ENCODE measurements at regions not wholly inside any gene's neighbourhood (a gene's known extent, or its start where the extent isn't known, plus 50 kb on each side); places are given as distances from the start of the nearest gene placed in this dataset.

DNA sequence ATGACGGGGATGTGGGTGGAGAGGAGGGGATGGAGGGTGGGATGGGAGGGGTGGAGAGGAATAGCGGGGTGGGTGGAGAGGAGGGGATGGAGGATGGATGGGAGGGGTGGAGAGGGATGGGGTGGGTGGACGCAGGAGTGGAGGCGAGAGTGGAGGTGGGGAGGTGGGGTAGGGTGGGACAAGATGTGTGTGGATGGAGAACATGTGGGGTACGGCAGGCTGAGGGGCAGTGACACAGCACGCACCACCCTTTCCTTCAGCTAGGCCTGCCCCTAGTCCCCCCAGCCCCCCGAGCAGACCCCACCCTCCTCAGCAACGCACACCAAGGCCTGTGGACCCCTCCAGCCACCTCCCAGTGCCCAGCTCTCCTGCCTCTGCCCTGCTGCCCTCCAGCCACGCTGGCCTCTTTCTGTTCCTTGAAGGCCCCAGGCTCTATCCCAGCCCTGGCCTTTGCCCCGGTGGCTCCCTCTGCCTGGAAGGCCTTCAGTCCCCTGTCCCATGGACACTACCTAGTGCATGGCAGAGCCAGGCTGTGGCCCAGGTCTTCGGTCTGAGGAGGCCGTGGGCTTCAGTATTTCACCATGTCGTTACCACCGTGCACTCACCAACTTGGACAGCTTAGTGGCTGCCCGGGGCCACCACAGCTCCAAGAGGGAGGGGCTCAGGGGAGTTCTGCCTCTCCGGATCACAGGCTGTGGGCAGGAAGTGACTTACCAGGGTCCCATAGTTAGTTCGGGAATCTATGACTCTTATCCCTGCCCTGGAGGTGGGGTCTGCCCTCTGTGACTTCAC lies 78.4 kb upstream of the PMEPA1 start:
- H3K4me3 ChIP-seq (replicated peaks in 1 of 3; ENCODE audit: insufficient read depth in 1 of 3, low read depth in 1 of 3, low read length in 3 of 3) = no peak overlapping the region
- H3K4me2 ChIP-seq (ENCODE audit: insufficient read depth, low read length) = no peak overlapping the region
- ChIA-PET CTCF (no interaction called here), POLR2A (no interaction called here)
- FAIRE-seq = no peak
- no peaks in the 10 kb centered on the region for H3K9me1 ChIP-seq (replicated peaks; ENCODE audit: control insufficient read depth, extremely low read depth, insufficient read depth, low read length)
- TF ChIP-seq JUN (IDR thresholded peaks at IDR 0.05; ENCODE audit: borderline replicate concordance, insufficient read depth, insufficient read length, low read depth) = no peak
- no peak for TF ChIP-seq MYC (IDR thresholded peaks at IDR 0.05; ENCODE audit: low read depth, low read length)
- no peak for TF ChIP-seq POLR2A (IDR thresholded peaks at IDR 0.05; ENCODE audit: low read depth, low read length)
- no peak for TF ChIP-seq GATA2 (IDR thresholded peaks at IDR 0.05; ENCODE audit: insufficient read depth, insufficient read length, low read depth, low read length)
- TF ChIP-seq, protein P1, sequence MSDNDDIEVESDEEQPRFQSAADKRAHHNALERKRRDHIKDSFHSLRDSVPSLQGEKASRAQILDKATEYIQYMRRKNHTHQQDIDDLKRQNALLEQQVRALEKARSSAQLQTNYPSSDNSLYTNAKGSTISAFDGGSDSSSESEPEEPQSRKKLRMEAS (IDR thresholded peaks at IDR 0.05; ENCODE audit: insufficient read depth, insufficient read length) = no peak
- TF ChIP-seq, protein P2, sequence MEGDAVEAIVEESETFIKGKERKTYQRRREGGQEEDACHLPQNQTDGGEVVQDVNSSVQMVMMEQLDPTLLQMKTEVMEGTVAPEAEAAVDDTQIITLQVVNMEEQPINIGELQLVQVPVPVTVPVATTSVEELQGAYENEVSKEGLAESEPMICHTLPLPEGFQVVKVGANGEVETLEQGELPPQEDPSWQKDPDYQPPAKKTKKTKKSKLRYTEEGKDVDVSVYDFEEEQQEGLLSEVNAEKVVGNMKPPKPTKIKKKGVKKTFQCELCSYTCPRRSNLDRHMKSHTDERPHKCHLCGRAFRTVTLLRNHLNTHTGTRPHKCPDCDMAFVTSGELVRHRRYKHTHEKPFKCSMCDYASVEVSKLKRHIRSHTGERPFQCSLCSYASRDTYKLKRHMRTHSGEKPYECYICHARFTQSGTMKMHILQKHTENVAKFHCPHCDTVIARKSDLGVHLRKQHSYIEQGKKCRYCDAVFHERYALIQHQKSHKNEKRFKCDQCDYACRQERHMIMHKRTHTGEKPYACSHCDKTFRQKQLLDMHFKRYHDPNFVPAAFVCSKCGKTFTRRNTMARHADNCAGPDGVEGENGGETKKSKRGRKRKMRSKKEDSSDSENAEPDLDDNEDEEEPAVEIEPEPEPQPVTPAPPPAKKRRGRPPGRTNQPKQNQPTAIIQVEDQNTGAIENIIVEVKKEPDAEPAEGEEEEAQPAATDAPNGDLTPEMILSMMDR (IDR thresholded peaks at IDR 0.05; ENCODE audit: extremely low read depth in 1 of 2, insufficient read depth in 1 of 2, low read depth in 1 of 2, low read length in 2 of 2) = no peak
- TF ChIP-seq EZH2 (IDR thresholded peaks at IDR 0.05; ENCODE audit: borderline replicate concordance, low read depth, low read length, severe bottlenecking) = no peak
- no peak for TF ChIP-seq POLR2AphosphoS5 (IDR thresholded peaks at IDR 0.05; ENCODE audit: insufficient read depth, low read depth, low read length)
- TF ChIP-seq FOS (IDR thresholded peaks at IDR 0.05; ENCODE audit: borderline replicate concordance, insufficient read depth, low read length) = no peak
- no peaks in the 10 kb centered on the region for H3K4me1 ChIP-seq (ENCODE audit: control insufficient read depth, extremely low read depth, insufficient read depth, low read length)
- BruUV-seq (replicated peaks) = no TSS peak
- dilution Hi-C loops (cut with MboI; ENCODE audit: extremely low pct_ligation_motif_present, low sequenced_read_pairs) = no loop called here
- no peak overlapping the region for H3K27ac ChIP-seq (ENCODE audit: insufficient read depth, low read depth, low read length)
- H4K20me1 ChIP-seq (replicated peaks; ENCODE audit: control insufficient read depth, extremely low read depth, insufficient read depth, low read length) = no peaks in the 10 kb centered on the region
- no peak overlapping the region for H2AFZ ChIP-seq (ENCODE audit: low read depth, low read length)
- no peaks in the 10 kb centered on the region for H3K27me3 ChIP-seq (ENCODE audit: control insufficient read depth in 2 of 2, insufficient read depth in 2 of 2, low read length in 2 of 2)
- H3K9me3 ChIP-seq (replicated peaks; ENCODE audit: control insufficient read depth, insufficient read depth, low read length) = no peaks in the 10 kb centered on the region
- intact Hi-C loops (cut with micrococcal nuclease) = no loop called here
- H3K79me2 ChIP-seq (ENCODE audit: control insufficient read depth, insufficient read depth, low read length) = no peaks in the 10 kb centered on the region
- H3K36me3 ChIP-seq (ENCODE audit: control insufficient read depth in 2 of 2, extremely low read depth in 1 of 2, insufficient read depth in 2 of 2, low read length in 2 of 2) = no peaks in the 10 kb centered on the region
- DNase-seq (ENCODE audit: low read depth, low spot score) = no peak
- H3K9ac ChIP-seq (replicated peaks; ENCODE audit: extremely low read depth, insufficient read depth, low read length) = no peak overlapping the region
